Transverse colon (tissue), 4 donors: ENCODE measurements at regions not wholly inside any gene's neighbourhood (a gene's known extent, or its start where the extent isn't known, plus 50 kb on each side); places are given as distances from the start of the nearest gene placed in this dataset.

Source experiments
- CTCF ChIP-seq, 5 experiments: fragments of 200-600 bp in 3 of 5; fragments of 450-650 bp in 2 of 5; sonication (generic) in 3 of 5; IDR thresholded peaks; 1 replicate in 2 of 5; 2 replicates in 3 of 5; pipeline ENCODE4 v1.5.1; 2016 to 2017; ENCODE audit warnings: antibody characterized with exemption in 5 of 5, inconsistent platforms in 3 of 5, mild to moderate bottlenecking in 2 of 5, moderate library complexity in 1 of 5
- EP300 ChIP-seq: sonication (generic); formaldehyde crosslinking; IDR thresholded peaks from one replicate; pipeline ENCODE4 v1.6.1; 2017; ENCODE audit warnings: antibody characterized with exemption, low read depth
- POLR2A ChIP-seq: fragments of 450-650 bp; IDR thresholded peaks from one replicate; pipeline ENCODE4 v1.6.1; 2016; ENCODE audit warnings: antibody characterized with exemption, mild to moderate bottlenecking, moderate library complexity
- POLR2AphosphoS5 ChIP-seq, 3 donors: sonication (generic); formaldehyde crosslinking; IDR thresholded peaks; one replicate each; pipeline ENCODE4 v1.6.1; 2016; ENCODE audit warnings: antibody characterized with exemption in 3 of 3

GRCh38 chr4:95701500-95702170 lies 138.3 kb upstream of the PDHA2 start:
- no peak for TF ChIP-seq CTCF (IDR thresholded peaks at IDR 0.05)
- TF ChIP-seq POLR2A = no peak
- TF ChIP-seq POLR2AphosphoS5 (IDR thresholded peaks at IDR 0.05) = peak in 1 of 3 donors; percentile 27
- no peak for TF ChIP-seq EP300
